ENCODE measurements at regions not wholly inside any gene's neighbourhood (a gene's known extent, or its start where the extent isn't known, plus 50 kb on each side); places are given as distances from the start of the nearest gene placed in this dataset.

DNA sequence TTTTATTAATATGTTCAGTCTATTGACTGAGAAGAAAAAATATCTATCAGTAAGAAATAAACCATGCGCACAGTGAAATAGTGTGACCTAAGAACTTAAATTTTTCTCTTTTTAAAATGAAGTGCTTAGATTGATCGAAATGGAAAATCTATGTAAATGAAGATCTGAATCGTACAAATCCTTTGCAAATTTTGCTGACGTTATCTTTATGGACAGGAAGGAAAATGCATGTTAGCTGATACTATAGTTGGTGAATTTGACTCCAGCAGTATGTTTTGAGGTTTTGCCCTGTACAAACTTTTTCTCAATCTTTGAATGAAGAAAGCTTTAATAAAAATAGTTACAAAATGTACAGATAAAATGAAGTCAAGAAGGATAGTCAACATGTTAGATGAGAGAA, 82.9 kb downstream of the NRN1 start:
- no peak for DNase-seq (ENCODE audit: low read depth)
- TF ChIP-seq, protein P1, sequence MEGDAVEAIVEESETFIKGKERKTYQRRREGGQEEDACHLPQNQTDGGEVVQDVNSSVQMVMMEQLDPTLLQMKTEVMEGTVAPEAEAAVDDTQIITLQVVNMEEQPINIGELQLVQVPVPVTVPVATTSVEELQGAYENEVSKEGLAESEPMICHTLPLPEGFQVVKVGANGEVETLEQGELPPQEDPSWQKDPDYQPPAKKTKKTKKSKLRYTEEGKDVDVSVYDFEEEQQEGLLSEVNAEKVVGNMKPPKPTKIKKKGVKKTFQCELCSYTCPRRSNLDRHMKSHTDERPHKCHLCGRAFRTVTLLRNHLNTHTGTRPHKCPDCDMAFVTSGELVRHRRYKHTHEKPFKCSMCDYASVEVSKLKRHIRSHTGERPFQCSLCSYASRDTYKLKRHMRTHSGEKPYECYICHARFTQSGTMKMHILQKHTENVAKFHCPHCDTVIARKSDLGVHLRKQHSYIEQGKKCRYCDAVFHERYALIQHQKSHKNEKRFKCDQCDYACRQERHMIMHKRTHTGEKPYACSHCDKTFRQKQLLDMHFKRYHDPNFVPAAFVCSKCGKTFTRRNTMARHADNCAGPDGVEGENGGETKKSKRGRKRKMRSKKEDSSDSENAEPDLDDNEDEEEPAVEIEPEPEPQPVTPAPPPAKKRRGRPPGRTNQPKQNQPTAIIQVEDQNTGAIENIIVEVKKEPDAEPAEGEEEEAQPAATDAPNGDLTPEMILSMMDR (IDR thresholded peaks at IDR 0.05; ENCODE audit: control insufficient read depth, extremely low read depth, insufficient read depth) = no peak

DNA sequence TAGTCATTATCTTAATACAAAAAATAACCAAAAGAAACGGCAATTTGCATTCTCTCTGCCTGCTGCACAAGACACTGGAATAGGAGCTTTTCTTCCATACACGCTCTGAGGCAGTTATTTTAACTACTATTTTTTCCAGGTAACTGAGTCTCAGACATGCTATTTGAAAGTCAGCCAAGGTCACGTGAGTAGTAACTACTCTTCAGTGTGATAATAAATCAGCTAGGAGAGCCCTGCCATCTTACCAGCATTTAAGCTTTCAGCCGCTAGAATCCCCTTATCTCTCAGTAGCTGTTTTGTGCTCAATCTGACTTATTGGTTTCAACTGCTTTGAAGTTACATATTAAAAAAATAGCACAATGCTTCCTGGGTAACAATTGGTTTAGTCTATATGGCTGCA, 84.5 kb downstream of the NRN1 start:
- no peak for DNase-seq (ENCODE audit: low read depth)
- TF ChIP-seq, protein P1 (IDR thresholded peaks at IDR 0.05; ENCODE audit: control insufficient read depth, extremely low read depth, insufficient read depth) = no peak
- no peak overlapping the region for H3K4me3 ChIP-seq (ENCODE audit: low read depth, low read length)

More for the DNA sequence above, 82.9 kb downstream of the NRN1 start:
- H3K4me3 ChIP-seq (ENCODE audit: low read depth, low read length) = no peak overlapping the region

DNA sequence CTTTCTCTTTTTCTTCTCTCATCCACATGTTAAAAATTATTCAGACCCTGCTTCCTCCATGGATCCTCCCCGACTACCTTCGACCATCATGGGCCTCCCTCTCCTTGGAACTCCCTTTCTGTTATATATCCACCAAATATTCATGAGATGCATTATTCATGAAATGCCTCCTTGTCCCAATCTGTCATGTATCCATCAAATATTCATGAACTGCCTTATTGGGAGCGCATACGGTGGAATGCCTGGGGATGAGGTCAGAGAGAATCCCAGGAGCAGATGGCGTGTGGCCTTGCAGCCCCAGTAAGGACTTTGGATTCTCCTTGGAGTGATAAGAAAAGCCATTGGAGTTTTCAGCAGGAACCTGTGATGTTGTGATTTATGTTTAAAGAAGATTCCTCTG, 97.0 kb downstream of the NRN1 start:
- no peak for DNase-seq (ENCODE audit: low read depth)
- no peak overlapping the region for H3K4me3 ChIP-seq (ENCODE audit: low read depth, low read length)
- TF ChIP-seq, protein P1 (IDR thresholded peaks at IDR 0.05; ENCODE audit: control insufficient read depth, extremely low read depth, insufficient read depth) = no peak

DNA sequence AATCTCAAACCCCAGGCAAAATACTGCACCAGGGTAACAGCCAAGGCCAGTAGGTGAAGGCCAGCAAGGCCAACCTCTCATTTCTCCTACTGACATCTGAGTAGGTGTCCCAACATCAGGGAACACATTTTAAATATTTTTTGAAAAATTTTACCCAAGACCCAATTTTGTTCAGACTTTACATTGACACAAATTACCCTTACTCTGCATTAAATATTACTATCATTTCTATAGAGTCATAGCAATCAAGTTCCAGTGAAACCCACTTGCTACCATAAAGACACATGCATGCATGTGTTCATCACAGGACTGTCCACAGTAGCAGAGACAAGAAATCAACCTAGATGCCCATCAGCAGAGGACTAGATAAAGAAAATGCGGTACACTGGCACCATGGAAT, 99.9 kb downstream of the NRN1 start:
- DNase-seq (ENCODE audit: low read depth) = no peak
- no peak overlapping the region for H3K4me3 ChIP-seq (ENCODE audit: low read depth, low read length)
- TF ChIP-seq, protein P1 (IDR thresholded peaks at IDR 0.05; ENCODE audit: control insufficient read depth, extremely low read depth, insufficient read depth) = no peak

DNA sequence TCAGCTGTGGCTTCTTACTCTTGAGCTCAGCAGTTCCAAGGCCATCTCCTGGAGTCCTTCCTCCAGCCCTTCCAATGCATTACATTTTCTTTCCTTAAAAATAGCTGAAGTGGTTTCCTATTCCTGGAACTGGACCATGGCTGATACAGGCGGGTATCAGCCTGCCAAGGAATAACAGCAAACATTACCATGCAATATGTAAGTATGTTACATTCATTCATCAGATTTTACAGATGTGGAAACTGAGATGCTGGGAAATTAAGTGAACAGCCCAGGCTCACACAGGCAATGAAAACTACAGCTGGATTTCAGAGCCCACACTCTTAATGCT, 100.4 kb downstream of the NRN1 start:
- TF ChIP-seq, protein P1 (IDR thresholded peaks at IDR 0.05; ENCODE audit: control insufficient read depth, extremely low read depth, insufficient read depth) = no peak
- DNase-seq (ENCODE audit: low read depth) = no peak
- no peak overlapping the region for H3K4me3 ChIP-seq (ENCODE audit: low read depth, low read length)

DNA sequence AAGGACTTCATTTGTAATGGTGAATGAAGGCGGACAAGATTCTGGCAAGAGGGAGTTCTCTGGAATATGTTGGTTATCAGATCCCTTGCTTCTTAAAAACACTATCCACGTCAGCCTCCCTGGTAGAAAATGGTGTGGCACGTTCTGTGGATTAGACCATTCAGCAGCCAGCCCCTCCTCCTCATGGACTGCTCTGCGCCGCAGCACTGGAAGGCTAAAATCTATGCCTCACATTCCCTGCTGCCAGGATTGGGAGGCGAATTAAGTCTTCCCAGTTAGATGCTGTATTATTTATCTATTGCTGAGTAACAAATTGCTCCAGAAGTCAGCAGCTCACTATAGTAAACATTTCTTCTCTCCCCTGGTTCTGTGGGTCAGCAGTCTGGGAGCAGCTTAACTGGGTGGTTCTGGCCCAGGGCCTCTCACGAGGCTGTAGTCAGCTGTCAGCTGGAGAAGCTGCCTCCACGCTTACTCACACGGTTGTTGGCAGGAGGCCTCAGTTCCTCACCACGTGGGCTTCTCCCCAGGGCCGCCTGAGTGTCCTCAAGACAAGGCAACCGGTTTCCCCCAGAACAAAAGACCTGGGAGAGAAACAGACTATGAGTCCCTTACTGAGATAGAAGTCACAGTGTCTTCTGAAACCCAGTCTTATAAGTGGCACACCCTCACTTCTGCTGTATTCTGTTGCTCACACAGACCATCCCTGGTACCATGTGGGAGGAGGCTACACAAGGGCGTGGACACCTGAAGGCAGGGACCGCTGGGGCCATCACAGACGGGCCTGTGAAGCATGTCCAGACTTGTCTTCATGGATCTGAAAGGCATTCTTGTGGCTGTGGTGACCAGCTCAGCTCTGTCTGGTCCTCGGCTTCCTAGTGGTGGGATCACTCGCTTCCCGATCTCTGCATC, 101.0 kb downstream of the NRN1 start:
- TF ChIP-seq, protein P1 (IDR thresholded peaks at IDR 0.05; ENCODE audit: control insufficient read depth, extremely low read depth, insufficient read depth) = no peak
- H3K4me3 ChIP-seq (ENCODE audit: low read depth, low read length) = no peak overlapping the region
- no peak for DNase-seq (ENCODE audit: low read depth)

DNA sequence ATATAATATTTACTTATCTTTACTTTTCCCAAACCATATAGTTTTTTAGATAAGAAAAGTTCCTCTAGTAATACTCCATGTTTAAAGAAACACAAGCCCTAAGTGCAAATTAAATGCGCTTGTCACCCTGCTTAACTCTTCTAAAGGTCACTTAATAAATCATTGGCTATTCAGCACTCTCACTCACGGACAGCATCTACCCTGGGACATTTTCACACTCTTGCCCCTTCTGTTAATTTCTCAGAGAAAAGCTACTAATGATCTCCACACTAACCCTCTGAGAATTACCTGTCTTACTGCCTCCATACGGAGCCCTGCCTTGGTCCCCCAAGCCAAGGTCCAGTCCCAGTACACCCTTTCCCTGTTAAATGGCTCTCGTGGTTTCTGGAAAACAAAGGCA, 102.2 kb downstream of the NRN1 start:
- no peak for DNase-seq (ENCODE audit: low read depth)
- TF ChIP-seq, protein P1 (IDR thresholded peaks at IDR 0.05; ENCODE audit: control insufficient read depth, extremely low read depth, insufficient read depth) = no peak
- H3K4me3 ChIP-seq (ENCODE audit: low read depth, low read length) = no peak overlapping the region
